GM18499 (cell line): ENCODE measurements at regions not wholly inside any gene's neighbourhood (a gene's known extent, or its start where the extent isn't known, plus 50 kb on each side); places are given as distances from the start of the nearest gene placed in this dataset.

Experiments
- ATAC-seq: cut with Tn5 transposase; IDR thresholded peaks from one replicate; pipeline ENCODE4 v1.9.1; 2021; ENCODE audit warnings: moderate number of reproducible peaks; ENCODE audit not compliant: insufficient read depth, unreplicated experiment

DNA sequence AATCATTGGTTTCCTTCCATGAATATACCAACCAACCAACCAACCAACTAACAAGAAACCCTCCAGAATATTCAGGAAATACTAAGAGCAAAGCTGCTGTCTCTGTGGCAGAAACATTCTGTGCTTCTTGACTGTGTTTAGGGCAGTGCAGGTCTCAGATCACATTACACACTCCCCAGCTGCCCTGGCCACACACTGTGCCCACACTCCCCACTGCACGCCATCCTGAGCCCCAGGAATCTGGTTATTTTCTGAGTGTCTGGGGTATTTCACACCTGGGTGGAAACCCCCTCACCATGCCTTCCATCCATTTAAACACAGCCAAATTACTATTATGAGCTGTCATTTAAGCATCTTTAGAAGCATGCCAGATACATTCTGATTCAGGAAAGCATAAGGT lies 183.7 kb upstream of the ANK3 start:
- no peak for ATAC-seq

DNA sequence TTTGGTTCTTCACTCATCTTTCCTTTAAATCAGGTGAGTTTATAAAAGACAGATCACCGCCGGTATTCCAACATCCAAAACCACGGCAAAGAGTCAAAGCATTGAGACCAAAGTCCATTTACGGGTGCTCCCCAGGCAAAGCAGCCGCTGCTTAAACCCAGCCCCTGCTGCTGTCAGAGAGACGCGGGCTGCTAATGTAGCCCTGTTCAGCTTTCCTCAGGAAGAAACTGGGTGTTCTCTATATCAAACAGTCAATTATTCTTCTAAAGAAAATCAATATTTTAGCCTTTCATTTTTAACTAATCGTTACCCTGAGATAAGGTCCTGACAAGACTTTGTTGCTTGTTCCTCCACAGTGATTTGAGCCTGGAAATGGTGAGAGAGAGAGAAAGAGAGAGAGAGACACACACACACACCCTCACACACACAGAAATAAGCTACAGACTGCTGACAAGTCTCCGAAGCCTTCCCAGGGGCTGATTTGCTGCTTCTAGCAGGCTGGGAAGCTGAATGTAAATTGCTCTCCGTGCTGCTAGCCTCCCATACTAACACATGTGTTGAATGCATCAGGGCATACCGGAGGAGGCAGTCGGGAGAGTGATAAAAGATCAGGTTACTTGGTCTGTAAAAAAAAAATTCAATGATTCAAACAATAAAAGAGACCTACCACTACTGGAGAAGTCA lies 183.0 kb upstream of the ANK3 start:
- ATAC-seq: no peak

DNA sequence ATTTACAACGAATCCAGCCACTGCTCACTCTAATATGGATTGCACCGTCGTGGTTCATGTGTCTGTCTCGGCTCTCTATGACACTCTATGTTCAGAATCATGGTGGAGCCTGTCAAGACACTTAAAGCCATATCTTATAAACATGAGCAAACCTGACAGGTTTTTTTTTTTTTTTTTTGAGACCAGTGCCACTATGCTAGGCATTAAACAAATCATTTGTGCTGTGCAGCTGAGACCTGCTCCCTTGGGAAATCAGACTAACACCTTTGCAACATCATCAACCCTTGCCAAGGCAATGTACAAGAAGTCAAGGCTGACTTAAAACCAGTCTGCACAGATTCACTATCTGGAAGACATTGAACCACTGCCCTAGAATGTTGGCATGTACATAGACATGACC lies 181.2 kb upstream of the ANK3 start:
- ATAC-seq: no peak

DNA sequence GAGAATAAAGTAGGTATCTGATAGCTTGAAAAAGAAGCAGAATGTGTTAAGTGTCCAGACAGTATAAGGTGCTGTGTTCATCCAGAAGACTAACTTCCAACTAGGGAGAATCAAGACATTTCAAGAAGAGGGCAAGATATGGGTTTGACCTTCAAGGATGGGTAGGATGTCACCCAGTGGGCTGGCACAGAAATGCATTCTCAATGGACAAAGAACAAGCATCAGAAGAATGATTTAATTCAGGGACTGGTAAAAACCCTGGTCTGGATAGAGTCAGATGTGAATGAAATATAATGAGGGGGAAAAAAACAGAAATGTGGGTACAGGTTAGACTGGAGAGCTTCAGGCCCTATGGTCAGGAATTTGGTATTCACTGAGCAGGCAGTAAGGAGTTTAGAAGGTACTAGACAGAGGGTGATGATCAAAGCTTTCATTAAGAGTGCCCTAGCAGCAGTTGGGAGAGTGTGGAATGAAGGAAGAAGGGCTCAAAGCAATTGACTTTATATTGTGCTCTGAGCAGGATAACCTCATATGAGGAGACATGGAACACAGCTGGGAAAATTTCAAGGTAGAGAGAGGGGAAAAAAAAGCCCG lies 180.7 kb upstream of the ANK3 start:
- ATAC-seq: no peak

DNA sequence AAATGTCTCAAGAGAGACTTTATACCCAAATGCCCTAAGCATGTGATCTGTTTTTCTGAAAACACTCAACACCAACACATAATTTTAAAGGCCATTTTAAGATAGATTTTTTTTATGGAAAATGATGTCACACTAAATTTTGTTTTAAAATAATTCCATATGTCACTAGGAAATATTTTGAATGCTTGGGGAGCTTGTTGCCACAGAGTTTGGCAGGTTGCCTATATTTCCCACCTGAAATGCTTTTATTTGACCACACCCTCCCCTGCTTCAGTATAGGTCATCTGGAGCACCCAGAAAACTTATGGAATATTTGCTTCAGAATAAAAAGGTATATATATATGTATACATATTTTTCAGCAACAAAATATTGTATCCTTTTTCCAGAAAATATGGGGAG lies 180.0 kb upstream of the ANK3 start:
- no peak for ATAC-seq

DNA sequence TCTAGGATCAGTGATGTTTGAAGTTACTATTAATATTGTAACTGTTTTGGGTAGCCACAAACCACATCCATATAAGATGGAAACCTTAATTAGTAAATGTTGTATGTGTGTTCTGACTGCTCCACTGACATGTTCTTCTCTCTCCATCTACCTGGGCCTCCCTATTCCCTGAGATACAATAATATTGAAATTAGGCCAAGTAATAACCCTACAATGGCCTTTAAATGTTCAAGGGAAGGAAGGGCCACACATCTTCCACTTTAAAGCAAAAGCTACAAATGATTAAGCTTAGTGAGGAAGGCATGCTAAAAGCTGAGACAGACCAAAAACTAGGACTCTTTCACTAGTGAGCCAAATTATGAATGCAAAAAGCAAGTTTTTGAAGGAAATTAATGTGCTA lies 176.4 kb upstream of the ANK3 start:
- no peak for ATAC-seq

DNA sequence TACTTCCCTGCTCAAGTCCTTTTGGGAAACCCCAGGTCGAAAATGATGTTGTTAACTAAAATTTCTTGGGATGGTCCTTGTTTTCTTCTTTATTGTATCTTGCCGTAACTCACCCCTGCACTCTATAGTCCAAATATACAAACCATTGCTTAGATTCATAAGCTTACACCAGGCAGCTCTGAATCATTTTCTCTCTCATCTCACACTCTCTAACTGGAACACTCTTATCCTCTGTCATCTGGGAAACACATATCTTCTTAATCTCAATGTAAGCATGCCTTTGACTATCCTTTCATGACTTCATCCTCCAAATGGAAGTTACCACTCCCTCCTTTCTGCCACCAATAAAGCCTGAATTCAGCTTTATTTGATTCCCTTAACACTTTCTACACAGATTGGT lies 175.8 kb upstream of the ANK3 start:
- ATAC-seq: no peak

DNA sequence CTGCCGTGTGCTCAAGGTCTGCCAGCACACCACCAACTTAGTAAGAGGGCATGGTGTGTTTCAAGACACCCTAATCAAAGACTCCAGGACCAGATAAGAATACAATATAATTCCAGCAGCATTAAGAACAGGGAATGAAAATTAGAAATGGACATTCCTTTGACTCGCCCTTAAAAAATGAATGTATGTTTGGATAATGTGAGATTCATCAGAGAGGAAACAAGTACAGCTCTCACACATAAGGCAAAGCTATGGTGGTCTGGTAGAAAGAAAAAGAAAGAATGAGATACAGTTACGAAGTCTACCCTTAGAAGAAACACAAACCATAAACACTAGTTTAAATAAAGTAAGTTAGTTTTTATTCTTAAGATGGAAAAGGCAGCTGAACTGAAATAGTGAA lies 174.8 kb upstream of the ANK3 start:
- no peak for ATAC-seq

DNA sequence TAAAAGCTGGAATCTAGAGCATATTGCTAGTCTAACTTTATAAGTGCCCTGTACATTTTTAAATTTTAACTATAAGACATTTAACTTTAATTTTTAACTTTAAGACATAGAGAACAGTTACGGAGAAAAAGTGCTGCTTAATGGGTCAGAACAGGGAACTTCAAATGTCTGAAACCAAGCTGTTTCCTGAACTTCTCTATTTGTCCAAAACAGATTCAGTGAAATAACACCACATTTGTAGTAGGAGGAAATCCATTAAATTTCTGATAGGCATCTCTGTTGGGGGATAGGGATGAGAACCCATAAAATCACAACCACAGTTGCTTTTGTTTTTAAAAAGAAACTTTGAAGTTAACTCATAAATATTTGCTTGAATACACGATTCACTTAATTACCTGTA lies 170.8 kb upstream of the ANK3 start:
- ATAC-seq: no peak

DNA sequence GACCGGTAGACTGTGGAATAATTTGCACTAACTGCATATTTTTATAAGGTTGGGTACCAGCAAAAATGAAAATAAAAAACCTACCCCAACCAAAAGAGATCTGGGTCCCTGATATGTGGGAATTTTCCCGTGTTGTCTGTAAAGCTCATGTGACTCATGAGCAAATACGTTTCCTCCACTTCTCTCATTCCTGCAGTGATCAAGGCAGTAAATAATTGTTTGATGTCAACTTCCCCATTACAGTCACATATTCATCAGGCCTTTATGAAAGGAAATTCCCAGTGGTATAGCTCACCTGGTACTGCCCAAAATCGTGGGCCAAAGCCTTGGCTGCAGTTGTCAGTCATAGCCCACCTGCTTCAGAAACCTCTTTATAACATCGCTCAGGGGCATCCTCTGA lies 166.0 kb upstream of the ANK3 start:
- ATAC-seq: no peak

DNA sequence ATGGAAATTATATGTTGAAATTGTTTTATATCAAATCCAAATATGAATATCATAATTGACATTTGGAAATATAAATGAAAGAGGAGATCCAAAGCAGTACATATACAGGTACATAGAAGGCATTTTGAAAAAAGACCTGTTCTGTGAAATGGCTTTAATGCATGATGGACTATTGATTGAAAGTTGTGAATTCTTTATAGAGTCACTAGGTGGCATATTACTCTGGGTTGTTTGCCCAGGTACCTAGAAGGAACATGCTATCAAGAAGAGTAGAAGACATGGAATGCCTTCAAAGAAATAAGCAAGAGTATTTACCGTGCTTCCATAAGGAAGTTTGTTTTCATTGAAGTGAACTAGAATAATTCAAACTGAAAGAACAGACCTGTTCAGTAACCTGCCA lies 160.0 kb upstream of the ANK3 start:
- no peak for ATAC-seq

DNA sequence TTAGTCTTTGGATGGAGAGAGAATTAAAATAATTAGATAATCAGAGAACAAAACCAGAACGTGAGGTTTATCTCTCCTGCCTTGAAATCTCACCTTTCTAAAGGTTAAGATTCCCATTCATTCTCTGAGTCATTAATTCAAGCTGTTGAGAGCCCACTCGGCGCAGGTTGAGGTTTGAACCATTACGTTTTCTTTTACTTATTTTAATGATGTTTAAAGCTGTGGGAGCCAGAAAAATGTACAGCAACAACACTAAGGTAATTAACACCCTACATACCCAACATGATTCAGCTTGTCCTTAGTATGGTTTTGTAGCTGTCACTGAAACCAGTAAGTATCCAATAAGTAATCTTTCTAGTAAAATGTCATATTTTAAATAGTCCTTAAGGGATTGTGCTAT lies 153.0 kb upstream of the ANK3 start:
- no peak for ATAC-seq

DNA sequence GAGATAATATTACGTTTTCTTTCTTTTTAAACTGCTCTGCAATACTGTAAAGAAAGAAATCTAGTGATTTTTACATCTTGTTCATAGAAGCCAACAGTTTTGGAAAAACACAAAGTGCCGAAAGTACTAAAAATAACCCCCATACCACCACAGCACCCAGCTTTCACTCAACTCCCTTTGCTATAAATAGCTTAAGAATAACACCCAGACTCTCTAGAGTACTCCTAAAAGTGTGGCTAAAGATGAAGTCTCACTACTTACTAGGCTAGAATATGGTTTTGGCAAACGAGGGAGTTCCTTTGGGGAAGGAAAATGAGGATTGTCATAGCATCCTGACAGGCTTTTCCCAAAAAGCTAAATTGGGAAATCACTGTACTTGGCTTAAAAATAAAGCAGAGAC lies 151.8 kb upstream of the ANK3 start:
- ATAC-seq: no peak

DNA sequence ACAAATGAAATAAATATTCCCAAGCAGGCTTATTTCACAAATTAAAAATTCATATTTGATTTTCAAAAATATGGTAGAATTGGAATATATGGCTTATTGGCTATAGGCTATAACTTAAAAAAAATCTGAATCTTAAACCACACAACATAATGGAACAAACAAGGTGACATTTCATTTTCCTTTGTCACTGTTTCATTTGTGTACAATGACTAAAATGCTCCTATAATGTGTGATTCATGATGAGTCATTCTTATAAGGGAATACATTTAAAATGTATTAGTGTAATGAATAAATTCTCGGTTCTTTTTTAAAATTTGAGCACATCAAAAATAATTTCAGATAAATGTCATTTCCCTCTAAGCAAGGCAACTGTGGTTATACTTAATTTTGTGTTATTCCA lies 148.0 kb upstream of the ANK3 start:
- ATAC-seq: no peak

DNA sequence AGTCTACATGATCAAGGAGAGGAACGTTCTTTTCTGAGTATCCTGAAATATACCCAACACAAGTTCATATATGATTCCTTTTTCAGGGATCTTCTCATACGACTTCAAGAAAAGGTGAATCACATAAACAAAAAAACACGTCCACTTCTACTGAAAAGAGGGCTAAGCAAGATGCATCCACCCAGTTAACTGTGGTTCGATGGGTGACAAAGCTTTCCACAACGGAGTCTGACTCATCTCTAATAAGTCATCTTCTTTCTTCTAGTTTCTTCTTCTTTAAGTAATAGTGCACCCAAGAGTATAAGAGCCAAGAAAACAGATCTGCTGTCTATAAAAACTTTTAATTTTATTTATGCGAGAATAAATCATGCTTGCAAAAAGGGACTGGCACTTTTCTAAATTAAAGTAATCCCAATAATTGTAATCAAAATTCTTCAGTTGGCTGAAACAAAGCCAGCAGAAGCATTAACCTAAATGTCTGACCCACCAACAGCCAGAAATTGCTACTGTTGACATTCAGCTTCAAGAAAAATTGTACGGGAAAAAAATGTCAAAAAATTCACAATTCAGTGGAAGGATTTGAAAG lies 146.9 kb upstream of the ANK3 start:
- no peak for ATAC-seq

DNA sequence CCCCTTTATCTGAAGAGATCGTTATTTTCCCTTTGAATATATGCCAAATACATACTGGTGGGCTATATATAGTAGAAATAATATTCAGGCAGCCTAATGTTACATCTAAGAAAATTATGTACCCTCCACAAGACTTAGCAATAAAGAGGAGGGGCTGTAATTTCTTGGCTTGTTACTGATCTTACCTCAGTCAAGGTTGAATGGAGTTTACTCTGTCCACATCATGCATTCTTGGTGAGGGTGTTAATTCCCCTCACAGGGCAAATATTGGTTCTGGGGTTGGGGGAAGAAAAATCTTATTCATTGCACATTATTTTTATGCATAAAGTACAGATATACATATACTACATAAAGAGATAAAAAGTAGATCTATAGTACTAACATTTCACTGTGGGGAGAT lies 145.8 kb upstream of the ANK3 start:
- ATAC-seq: no peak

DNA sequence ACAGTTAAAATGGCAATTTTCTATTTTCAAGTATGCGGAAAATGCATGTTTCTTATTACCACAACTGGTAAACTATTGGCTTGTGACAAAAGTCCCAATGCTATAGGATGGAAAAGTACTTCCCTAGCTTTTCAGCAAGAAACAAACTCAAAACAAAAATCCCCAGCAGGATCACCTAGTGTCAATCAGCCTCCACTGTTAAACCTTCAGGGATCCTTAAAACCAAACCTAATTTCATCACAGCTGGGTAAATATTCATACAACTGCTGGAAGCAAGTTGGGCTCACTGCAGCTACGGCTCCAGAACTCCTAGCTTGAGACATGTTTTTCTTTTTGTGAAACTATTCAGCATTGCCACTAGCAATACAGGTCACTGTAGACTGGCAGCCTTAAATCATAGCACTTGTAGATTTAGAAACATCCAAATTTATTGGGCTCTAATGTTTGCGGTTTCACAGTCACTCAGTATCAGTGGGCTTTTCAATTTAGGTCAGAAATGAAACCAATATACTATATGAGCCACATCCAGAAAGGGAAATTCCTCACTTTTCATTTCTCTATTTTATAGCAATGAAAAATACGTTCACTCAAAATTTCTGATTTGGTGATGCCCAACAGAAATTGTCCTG lies 145.2 kb upstream of the ANK3 start:
- ATAC-seq: no peak

DNA sequence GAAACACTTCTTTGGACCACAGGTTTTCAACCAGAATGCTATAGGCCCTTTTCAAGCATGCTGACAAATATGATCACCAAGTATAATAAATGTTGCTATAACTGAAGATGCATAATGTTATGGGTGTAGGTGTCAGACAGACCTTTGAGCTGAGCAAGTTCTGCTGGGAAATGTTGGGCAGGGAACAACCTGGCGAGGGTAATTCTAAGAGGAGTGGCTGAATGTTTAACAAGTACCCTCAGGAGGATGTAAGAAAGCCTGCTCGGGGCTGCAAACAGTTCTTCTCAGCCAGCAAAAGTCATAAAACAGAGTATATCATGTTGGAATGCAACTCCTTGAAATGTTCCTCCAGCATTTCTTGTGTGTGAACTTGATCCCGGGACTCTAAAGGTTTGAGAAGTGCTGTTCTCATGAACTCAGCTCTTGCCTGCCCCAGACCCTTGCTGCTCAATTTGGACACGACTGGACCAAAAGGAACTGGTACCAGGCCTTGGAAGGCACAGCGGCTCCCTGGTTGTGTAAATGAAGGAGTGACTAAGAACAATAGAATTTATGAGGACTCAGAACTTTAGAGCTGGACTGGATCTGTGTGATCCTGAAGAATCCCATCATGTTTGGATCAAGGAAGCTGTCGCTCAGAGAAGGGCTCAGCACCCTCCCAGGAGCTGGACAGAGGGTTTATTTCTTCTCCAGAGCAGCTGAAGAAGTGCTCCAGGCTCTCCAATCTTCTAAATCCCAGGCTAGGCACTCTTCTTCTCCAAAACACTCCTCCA lies 143.2 kb upstream of the ANK3 start:
- ATAC-seq: no peak

DNA sequence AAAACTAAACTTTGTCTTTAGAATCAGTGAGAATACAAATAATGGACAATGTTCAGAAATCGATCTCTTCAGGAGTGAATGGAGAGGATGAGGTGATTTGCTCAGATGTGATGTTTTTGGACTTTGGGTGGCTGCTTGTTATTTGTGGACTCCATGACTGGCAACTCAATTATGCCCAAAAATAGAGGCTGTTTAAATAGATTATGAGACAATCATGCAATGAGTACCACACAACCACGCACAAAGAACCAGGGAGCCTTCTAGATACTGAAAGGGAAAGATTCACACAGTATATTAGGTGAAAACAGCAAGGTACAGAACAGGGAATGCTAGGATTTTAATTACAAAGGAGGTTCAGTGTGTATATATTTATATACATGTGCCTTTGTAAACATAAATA lies 141.3 kb upstream of the ANK3 start:
- ATAC-seq: no peak

DNA sequence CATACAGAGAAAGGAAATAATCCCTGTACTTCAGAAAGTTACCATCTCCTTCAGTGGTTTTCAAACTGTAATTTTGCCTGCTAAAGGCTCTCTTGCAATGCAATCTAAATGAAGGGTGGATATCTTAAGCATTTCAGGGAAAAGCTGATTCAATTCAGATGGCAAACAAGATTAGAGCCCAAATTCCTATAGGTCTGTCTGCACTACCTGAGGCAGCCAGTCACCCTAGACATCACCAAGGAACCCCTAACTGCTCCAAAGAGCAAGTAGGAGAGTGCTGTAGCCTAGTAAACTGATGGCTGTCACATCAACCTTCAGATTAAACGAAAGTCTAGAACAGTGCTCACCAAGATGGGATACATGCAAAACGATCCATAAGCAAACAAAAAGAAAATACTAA lies 138.0 kb upstream of the ANK3 start:
- ATAC-seq: no peak
